ENCODE measurements at regions not wholly inside any gene's neighbourhood (a gene's known extent, or its start where the extent isn't known, plus 50 kb on each side); places are given as distances from the start of the nearest gene placed in this dataset.

DNA sequence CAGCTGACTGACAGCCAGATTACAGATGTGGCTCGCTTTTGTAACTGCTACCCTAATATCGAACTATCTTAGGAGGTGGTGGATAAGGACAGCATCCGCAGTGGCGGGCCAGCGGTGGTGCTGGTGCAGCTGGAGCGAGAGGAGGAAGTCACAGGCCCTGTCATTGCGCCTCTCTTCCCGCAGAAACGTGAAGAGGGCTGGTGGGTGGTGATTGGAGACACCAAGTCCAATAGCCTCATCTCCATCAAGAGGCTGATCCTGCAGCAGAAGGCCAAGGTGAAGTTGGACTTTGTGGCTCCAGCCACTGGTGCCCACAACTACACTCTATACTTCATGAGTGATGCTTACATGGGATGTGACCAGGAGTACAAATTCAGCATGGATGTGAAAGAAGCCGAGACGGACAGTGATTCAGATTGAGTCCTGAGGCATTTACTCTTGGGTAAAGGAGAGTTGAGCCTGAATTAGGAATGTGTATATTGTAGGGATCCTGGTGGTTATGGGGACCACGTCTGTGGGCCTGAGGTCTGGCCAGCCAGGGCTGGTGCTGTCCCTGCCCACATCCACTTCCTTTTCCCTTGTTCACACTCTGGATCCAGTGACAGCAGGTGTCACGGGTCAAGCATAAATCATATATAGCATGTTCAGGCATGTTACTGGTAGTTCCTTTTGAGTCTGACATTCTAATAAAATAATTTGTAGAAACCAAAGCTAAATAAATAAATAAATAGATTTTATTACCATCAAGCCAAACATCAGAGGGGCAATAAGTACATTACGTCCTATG, 89.0 kb upstream of the SMURF2 start:
- no peak for DNase-seq (ENCODE audit: low spot score)

DNA sequence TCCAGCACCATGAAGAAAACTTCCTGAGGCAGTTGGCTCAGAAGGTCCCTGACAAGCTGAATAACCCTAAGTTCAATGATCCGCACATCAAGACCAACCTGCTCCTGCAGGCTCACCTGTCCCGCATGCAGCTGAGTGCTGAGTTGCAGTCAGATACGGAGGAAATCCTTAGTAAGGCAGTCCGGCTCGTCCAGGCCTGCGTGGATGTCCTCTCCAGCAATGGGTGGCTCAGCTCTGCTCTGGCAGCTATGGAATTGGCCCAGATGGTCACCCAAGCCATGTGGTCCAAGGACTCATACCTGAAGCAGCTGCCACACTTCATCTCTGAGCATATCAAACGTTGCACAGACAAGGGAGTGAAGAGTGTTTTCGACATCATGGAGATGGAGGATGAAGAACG, 88.4 kb upstream of the SMURF2 start:
- POLR2A ChIA-PET = interaction anchor here (0.6 kb wide), 1 partner anchor 14 kb away, joined by 9 read pairs; no protein-coding TSS in a partner anchor
- no peak overlapping the region for H3K4me2 ChIP-seq (ENCODE audit: low read length)
- H3K79me2 ChIP-seq (ENCODE audit: insufficient read depth, low read depth, low read length) = no peaks in the 10 kb centered on the region
- no peaks in the 10 kb centered on the region for H3K9me3 ChIP-seq (ENCODE audit: low read length)
- no peak overlapping the region for H3K27ac ChIP-seq (ENCODE audit: low read depth, low read length, poor library complexity, severe bottlenecking)
- intact Hi-C loops (cut with micrococcal nuclease; ENCODE audit: unreplicated experiment) = no loop called here
- no TSS peak for BruUV-seq (replicated peaks)
- peaks cover 32% of the 10 kb centered on the region for H3K36me3 ChIP-seq (ENCODE audit: insufficient read depth, low read length)
- CTCF ChIA-PET (ENCODE audit: unreplicated experiment) = no interaction called here
- H3K9me2 ChIP-seq (ENCODE audit: insufficient read depth, low read length) = no peaks in the 10 kb centered on the region
- no peaks in the 10 kb centered on the region for H3K4me1 ChIP-seq (ENCODE audit: insufficient read depth, low read length, poor library complexity, severe bottlenecking)
- no peak for DNase-seq (ENCODE audit: low spot score)
- no peaks in the 10 kb centered on the region for H4K20me1 ChIP-seq (ENCODE audit: insufficient read depth, low read length)
- H2AFZ ChIP-seq (ENCODE audit: low read length) = no peak overlapping the region
- TF ChIP-seq, protein P1, sequence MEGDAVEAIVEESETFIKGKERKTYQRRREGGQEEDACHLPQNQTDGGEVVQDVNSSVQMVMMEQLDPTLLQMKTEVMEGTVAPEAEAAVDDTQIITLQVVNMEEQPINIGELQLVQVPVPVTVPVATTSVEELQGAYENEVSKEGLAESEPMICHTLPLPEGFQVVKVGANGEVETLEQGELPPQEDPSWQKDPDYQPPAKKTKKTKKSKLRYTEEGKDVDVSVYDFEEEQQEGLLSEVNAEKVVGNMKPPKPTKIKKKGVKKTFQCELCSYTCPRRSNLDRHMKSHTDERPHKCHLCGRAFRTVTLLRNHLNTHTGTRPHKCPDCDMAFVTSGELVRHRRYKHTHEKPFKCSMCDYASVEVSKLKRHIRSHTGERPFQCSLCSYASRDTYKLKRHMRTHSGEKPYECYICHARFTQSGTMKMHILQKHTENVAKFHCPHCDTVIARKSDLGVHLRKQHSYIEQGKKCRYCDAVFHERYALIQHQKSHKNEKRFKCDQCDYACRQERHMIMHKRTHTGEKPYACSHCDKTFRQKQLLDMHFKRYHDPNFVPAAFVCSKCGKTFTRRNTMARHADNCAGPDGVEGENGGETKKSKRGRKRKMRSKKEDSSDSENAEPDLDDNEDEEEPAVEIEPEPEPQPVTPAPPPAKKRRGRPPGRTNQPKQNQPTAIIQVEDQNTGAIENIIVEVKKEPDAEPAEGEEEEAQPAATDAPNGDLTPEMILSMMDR (conservative IDR thresholded peaks at IDR 0.05; ENCODE audit: low read length) = no peak
- TF ChIP-seq EZH2phosphoT487 (IDR thresholded peaks at IDR 0.05; ENCODE audit: borderline replicate concordance, low read depth, low read length) = no peak
- H3K4me3 ChIP-seq (ENCODE audit: low read depth, low read length, poor library complexity, severe bottlenecking) = no peak overlapping the region

More for the DNA sequence above, 89.0 kb upstream of the SMURF2 start:
- Histone ChIP-seq H3K9me2 (ENCODE audit: insufficient read depth, low read length) (no peaks in the 10 kb centered on the region), H3K36me3 (ENCODE audit: insufficient read depth, low read length) (peaks cover 38% of the 10 kb centered on the region), H3K4me2 (ENCODE audit: low read length) (no peak overlapping the region), H3K27ac (ENCODE audit: low read depth, low read length, poor library complexity, severe bottlenecking) (no peak overlapping the region), H3K4me3 (ENCODE audit: low read depth, low read length, poor library complexity, severe bottlenecking) (no peak overlapping the region), H4K20me1 (ENCODE audit: insufficient read depth, low read length) (no peaks in the 10 kb centered on the region), H3K4me1 (ENCODE audit: insufficient read depth, low read length, poor library complexity, severe bottlenecking) (no peaks in the 10 kb centered on the region), H3K9me3 (ENCODE audit: low read length) (no peaks in the 10 kb centered on the region), H2AFZ (ENCODE audit: low read length) (no peak overlapping the region), H3K79me2 (ENCODE audit: insufficient read depth, low read depth, low read length) (no peaks in the 10 kb centered on the region)
- TF ChIP-seq, protein P1 (conservative IDR thresholded peaks at IDR 0.05; ENCODE audit: low read length) = no peak
- TF ChIP-seq EZH2phosphoT487 (IDR thresholded peaks at IDR 0.05; ENCODE audit: borderline replicate concordance, low read depth, low read length) = no peak
- POLR2A ChIA-PET = no interaction called here
- CTCF ChIA-PET (ENCODE audit: unreplicated experiment) = no interaction called here
- BruUV-seq (replicated peaks) = no TSS peak
- intact Hi-C loops (cut with micrococcal nuclease; ENCODE audit: unreplicated experiment) = no loop called here

DNA sequence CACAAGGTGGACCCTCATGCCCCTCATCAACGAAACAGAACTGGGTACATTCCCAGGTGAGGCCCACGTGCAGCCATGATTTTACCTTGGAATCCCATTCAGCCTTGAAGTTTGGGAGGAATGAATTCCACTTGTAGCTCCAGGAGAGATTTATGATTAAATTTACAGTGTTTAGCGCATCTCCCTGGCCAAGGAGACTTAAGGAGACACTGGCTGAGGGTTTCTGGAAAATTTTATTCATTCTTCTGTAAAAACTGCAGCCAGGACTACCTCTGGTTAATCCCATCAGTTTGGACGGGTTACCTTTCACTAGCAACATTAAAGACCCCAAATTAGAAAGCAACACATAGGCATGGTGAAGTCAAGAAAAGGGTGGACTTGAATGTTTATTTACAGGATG, 87.2 kb upstream of the SMURF2 start:
- BruUV-seq (replicated peaks) = no TSS peak
- POLR2A ChIA-PET = no interaction called here

More for the DNA sequence above, 87.2 kb upstream of the SMURF2 start:
- no peak overlapping the region for H3K4me2 ChIP-seq (ENCODE audit: low read length)
- H4K20me1 ChIP-seq (ENCODE audit: insufficient read depth, low read length) = no peaks in the 10 kb centered on the region
- peaks cover 31% of the 10 kb centered on the region for H3K36me3 ChIP-seq (ENCODE audit: insufficient read depth, low read length)
- no peak for DNase-seq (ENCODE audit: low spot score)
- no peak overlapping the region for H3K4me3 ChIP-seq (ENCODE audit: low read depth, low read length, poor library complexity, severe bottlenecking)
- no peaks in the 10 kb centered on the region for H3K79me2 ChIP-seq (ENCODE audit: insufficient read depth, low read depth, low read length)
- H3K9me2 ChIP-seq (ENCODE audit: insufficient read depth, low read length) = no peaks in the 10 kb centered on the region
- intact Hi-C loops (cut with micrococcal nuclease; ENCODE audit: unreplicated experiment) = no loop called here
- H3K4me1 ChIP-seq (ENCODE audit: insufficient read depth, low read length, poor library complexity, severe bottlenecking) = no peaks in the 10 kb centered on the region
- H2AFZ ChIP-seq (ENCODE audit: low read length) = no peak overlapping the region
- H3K27ac ChIP-seq (ENCODE audit: low read depth, low read length, poor library complexity, severe bottlenecking) = no peak overlapping the region
- no peak for TF ChIP-seq EZH2phosphoT487 (IDR thresholded peaks at IDR 0.05; ENCODE audit: borderline replicate concordance, low read depth, low read length)
- TF ChIP-seq, protein P1 (conservative IDR thresholded peaks at IDR 0.05; ENCODE audit: low read length) = no peak
- H3K9me3 ChIP-seq (ENCODE audit: low read length) = no peaks in the 10 kb centered on the region
- CTCF ChIA-PET (ENCODE audit: unreplicated experiment) = no interaction called here
